GM20000 (cell line): ENCODE measurements at regions not wholly inside any gene's neighbourhood (a gene's known extent, or its start where the extent isn't known, plus 50 kb on each side); places are given as distances from the start of the nearest gene placed in this dataset.
"Not testable (repeated sequence)": the region's sequence is repeated elsewhere in the genome, so short reads cannot be mapped to it uniquely, and the experiment has no call there.

Experiments used
- DNase-seq: peaks from one replicate; pipeline ENCODE4 v3.0.0; 2012; ENCODE audit warnings: low spot score
- CTCF ChIP-seq: IDR thresholded peaks from 2 replicates; pipeline ENCODE4 v1.5.1; 2012; ENCODE audit warnings: mild to moderate bottlenecking, control low read depth; ENCODE audit errors: extremely low read depth, missing control alignments

DNA sequence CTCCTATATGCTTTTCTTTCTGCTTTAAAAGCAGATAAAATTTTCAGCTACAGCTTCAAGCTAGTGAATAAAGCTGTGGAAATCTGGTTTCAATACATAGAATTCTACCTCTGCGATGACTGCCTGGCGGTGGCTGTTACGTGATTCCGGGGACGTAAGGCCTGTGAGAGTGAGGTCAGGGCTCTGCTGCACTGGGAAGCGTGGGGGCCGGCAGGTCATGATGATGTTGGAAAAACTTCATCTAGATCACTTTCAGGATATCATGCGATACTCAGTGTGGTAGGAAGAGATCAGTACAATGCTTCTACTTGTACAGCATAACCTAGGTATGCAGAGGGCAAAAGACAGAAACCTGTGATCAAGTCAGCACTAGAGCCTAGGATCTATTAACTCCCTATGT lies 546.8 kb upstream of the B3GAT1 start:
- DNase-seq: no peak
- no peak for TF ChIP-seq CTCF

DNA sequence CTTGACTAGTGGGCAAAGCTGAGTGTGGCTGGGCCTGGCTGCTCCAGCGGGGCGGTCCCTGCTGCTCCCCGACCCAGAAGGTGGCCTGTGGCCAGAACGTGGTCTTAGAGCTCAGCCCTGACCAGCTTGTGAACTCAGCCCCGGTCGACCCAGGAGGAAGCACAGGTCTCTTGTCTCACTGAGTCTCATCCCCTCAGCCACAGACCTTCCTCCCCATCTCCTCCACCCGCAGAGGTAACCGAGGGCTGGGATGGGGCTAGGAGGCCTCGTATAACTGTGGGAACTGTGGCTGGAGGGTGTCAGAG lies 546.2 kb upstream of the B3GAT1 start:
- no peak for DNase-seq
- no peak for TF ChIP-seq CTCF

GRCh38 chr11:134957540-134958335 lies 545.7 kb upstream of the B3GAT1 start:
- DNase-seq: no peak
- TF ChIP-seq CTCF: no peak

DNA sequence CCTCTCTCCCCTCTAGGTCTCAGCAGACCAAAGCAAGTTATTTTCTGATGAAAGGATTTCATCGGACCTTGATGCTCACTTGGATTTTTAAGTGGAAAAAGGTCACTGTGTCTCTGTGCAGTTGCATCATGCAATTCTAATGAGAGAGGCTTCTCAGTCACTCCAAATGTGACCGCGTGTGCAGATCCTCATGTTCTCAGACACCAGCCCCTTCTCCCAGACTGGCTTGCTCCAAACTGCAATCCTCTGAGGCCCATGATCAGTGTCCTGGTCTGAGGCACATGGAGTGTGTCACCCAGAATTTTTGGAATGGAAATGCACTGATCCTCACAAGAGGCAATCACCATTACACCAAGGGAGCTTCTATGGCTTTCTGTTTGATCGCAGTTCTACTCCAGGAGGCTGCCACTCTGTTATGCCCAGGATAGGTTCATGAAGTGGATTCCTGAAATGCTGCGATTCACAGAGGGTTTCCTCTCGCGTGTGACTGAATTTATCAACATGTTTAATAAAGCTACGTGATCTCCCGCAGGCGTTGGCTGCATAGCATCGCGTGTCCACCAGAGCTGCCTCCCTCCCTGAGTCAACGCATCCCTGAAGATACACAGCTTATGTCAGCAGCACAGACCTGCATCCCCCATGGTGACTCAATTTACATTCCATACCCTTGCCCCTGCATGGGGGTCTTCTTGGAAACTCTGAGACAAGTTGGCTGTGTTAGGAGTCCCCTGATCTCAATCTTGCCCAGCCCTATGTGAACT lies 544.6 kb upstream of the B3GAT1 start:
- no peak for DNase-seq
- no peak for TF ChIP-seq CTCF

- not testable (repeated sequence) for DNase-seq
These were observed 543.9 kb upstream of the B3GAT1 start for GRCh38 chr11:134955970-134956369.

DNA sequence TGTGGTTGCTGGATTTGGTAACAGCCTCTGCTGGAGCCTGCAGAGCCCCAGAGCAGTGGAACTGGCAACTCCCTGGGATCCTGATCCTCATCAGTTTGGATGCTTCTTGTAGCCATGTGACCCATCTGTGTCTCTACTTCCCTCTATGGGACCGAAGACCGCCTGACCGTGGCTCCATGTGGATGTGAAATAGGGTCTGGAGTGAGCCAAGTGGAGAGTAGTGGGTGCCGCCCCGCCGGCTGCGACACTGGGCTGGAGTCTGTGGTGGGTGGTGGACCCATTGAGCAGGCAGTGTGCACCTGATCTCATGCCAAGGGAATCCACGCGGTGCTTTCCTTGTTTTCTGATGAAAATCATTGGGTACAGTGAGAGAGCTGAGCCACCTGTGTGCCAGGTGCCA lies 543.2 kb upstream of the B3GAT1 start:
- no peak for TF ChIP-seq CTCF
- DNase-seq: no peak

GRCh38 chr11:134954456-134954855 lies 542.4 kb upstream of the B3GAT1 start:
- not testable (repeated sequence) for DNase-seq

DNA sequence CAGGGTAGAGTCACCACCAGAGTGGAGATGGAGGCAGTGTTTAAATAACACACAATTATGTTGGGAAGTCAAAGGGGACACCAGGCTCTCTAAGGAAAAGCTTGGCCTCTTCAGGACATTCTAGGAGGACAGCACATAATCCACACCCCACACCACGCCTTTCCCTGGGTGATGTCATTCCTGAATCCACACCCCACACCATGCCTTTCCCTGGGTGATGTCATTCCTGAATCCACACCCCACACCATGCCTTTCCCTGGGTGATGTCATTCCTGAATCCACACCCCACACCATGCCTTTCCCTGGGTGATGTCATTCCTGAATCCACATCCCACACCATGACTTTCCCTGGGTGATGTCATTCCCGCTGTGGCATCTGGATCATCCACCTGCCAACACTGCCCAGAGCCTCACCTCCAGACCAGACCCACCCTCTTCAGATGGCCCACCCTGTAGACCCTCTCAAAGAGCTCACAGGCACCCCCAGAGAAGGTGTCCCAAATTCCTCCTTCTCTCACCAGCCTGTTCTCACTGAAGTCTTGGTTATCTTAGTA lies 541.5 kb upstream of the B3GAT1 start:
- DNase-seq: not testable (repeated sequence)

GRCh38 chr11:134951305-134951700 lies 539.3 kb upstream of the B3GAT1 start:
- DNase-seq: no peak
- no peak for TF ChIP-seq CTCF
